ENCODE measurements at regions not wholly inside any gene's neighbourhood (a gene's known extent, or its start where the extent isn't known, plus 50 kb on each side); places are given as distances from the start of the nearest gene placed in this dataset.

- Histone ChIP-seq H3K4me3 (no peak overlapping the region), H3K9me3 (peaks cover 0 to 17% (median 0%) of the 10 kb centered on the region in 3 donors), H3K27me3 (no peaks in the 10 kb centered on the region), H3K27ac (no peak overlapping the region), H3K36me3 (no peaks in the 10 kb centered on the region), H3K4me1 (no peaks in the 10 kb centered on the region)
- 100% methylated on average over 1 of the region's 5 CpGs; no CpG with 5 or more reads in 1 of the 2 donors for WGBS, 2 donors (ENCODE audit: low coverage in 1 of 2)
- no peak for ATAC-seq
- TF ChIP-seq EP300 (IDR thresholded peaks at IDR 0.05) (no peak), CTCF (IDR thresholded peaks at IDR 0.05) (no peak), POLR2AphosphoS5 (IDR thresholded peaks at IDR 0.05) (no peak), POLR2A (IDR thresholded peaks at IDR 0.05) (no peak)
Measured at GRCh38 chr5:24388448-24388847, 256.3 kb downstream of the CDH10 start.

GRCh38 chr5:24389968-24390367 is 254.8 kb downstream of the CDH10 start:
- Histone ChIP-seq H3K9me3 (peaks cover 0 to 17% (median 0%) of the 10 kb centered on the region in 3 donors), H3K4me1 (no peaks in the 10 kb centered on the region), H3K27me3 (no peaks in the 10 kb centered on the region), H3K4me3 (no peak overlapping the region), H3K36me3 (no peaks in the 10 kb centered on the region), H3K27ac (no peak overlapping the region)
- TF ChIP-seq POLR2AphosphoS5 (IDR thresholded peaks at IDR 0.05) (no peak), EP300 (IDR thresholded peaks at IDR 0.05) (no peak), POLR2A (IDR thresholded peaks at IDR 0.05) (no peak), CTCF (IDR thresholded peaks at IDR 0.05) (no peak)
- ATAC-seq, result no peak
- WGBS, 2 donors (ENCODE audit: low coverage in 1 of 2), result 89 to 93% methylated on average over 3 of the region's 4 CpGs

GRCh38 chr5:24391816-24392215 is 253.0 kb downstream of the CDH10 start:
- no peak for TF ChIP-seq EP300 (IDR thresholded peaks at IDR 0.05)
- TF ChIP-seq CTCF (IDR thresholded peaks at IDR 0.05), result no peak
- no peak for TF ChIP-seq POLR2AphosphoS5 (IDR thresholded peaks at IDR 0.05)
- TF ChIP-seq POLR2A (IDR thresholded peaks at IDR 0.05), result no peak
- H3K4me1 ChIP-seq, result no peaks in the 10 kb centered on the region
- peaks cover 0 to 17% (median 0%) of the 10 kb centered on the region in 3 donors for H3K9me3 ChIP-seq
- WGBS, 2 donors (ENCODE audit: low coverage in 1 of 2), result 79 to 84% methylated on average over 5 to 7 of the region's 7 CpGs
- H3K27me3 ChIP-seq, result no peaks in the 10 kb centered on the region
- H3K4me3 ChIP-seq, result no peak overlapping the region
- no peaks in the 10 kb centered on the region for H3K36me3 ChIP-seq
- no peak overlapping the region for H3K27ac ChIP-seq
- no peak for ATAC-seq

- Histone ChIP-seq H3K4me3 (no peak overlapping the region), H3K4me1 (no peaks in the 10 kb centered on the region), H3K27ac (no peak overlapping the region), H3K36me3 (no peaks in the 10 kb centered on the region), H3K9me3 (peaks cover 0 to 10% (median 0%) of the 10 kb centered on the region in 3 donors), H3K27me3 (no peaks in the 10 kb centered on the region)
- TF ChIP-seq CTCF (IDR thresholded peaks at IDR 0.05) (no peak), POLR2AphosphoS5 (IDR thresholded peaks at IDR 0.05) (no peak), EP300 (IDR thresholded peaks at IDR 0.05) (no peak)
- ATAC-seq, result no peak
- 94% methylated on average over 3 of the region's 6 CpGs; no CpG with 5 or more reads in 1 of the 2 donors for WGBS, 2 donors (ENCODE audit: low coverage in 1 of 2)
Measured at GRCh38 chr5:24397601-24398000, 247.2 kb downstream of the CDH10 start.

- no peaks in the 10 kb centered on the region for H3K4me1 ChIP-seq
- no peak for ATAC-seq
- TF ChIP-seq POLR2AphosphoS5 (IDR thresholded peaks at IDR 0.05) (no peak), CTCF (IDR thresholded peaks at IDR 0.05) (no peak), POLR2A (IDR thresholded peaks at IDR 0.05) (no peak), EP300 (IDR thresholded peaks at IDR 0.05) (no peak)
- no peaks in the 10 kb centered on the region for H3K27me3 ChIP-seq
- no peak overlapping the region for H3K27ac ChIP-seq
- no peaks in the 10 kb centered on the region for H3K36me3 ChIP-seq
- peaks cover 0 to 10% (median 0%) of the 10 kb centered on the region in 3 donors for H3K9me3 ChIP-seq
- WGBS, 2 donors (ENCODE audit: low coverage in 1 of 2), result 23 to 40% methylated on average over 3 of the region's 3 CpGs
- no peak overlapping the region for H3K4me3 ChIP-seq
Measured at GRCh38 chr5:24401773-24402172, 243.0 kb downstream of the CDH10 start.

Measured in gastroesophageal sphincter (tissue), 4 donors.